HCT116 (cell line): ENCODE measurements at regions not wholly inside any gene's neighbourhood (a gene's known extent, or its start where the extent isn't known, plus 50 kb on each side); places are given as distances from the start of the nearest gene placed in this dataset.

Experiments used
- CTCF ChIP-seq, 3 experiments: fragments of 200-600 bp in 1 of 3; sonication (generic) in 1 of 3; IDR thresholded peaks in 2 of 3; conservative IDR thresholded peaks in 1 of 3; 2 replicates each; pipeline ENCODE4 v1.5.1; 2012 to 2017; ENCODE audit warnings: low read depth in 2 of 3, low read length in 2 of 3, antibody characterized with exemption in 1 of 3, borderline replicate concordance in 1 of 3, control low read depth in 1 of 3, mild to moderate bottlenecking in 1 of 3, mixed read lengths in 1 of 3, mixed run types in 1 of 3, moderate library complexity in 1 of 3; ENCODE audit not compliant: insufficient read depth in 1 of 3
- EZH2 ChIP-seq: fragments of 200-600 bp; sonication (generic); IDR thresholded peaks from 2 replicates; pipeline ENCODE4 v1.6.1; 2017; ENCODE audit warnings: antibody characterized with exemption, mixed run types
- POLR2AphosphoS5 ChIP-seq: IDR thresholded peaks from 2 replicates; pipeline ENCODE4 v1.6.1; 2011; ENCODE audit warnings: mild to moderate bottlenecking, low read depth, low read length, moderate library complexity

GRCh38 chr14:85958069-85958468 is 428.1 kb downstream of the FLRT2 start:
- TF ChIP-seq CTCF (IDR thresholded peaks at IDR 0.05 in 2 of 3, conservative IDR thresholded peaks at IDR 0.05 in 1 of 3; ENCODE audit: borderline replicate concordance in 1 of 3, insufficient read depth in 1 of 3, low read depth in 2 of 3, low read length in 2 of 3) (no peak), POLR2AphosphoS5 (no peak), EZH2 (no peak)
